ENCODE measurements at regions not wholly inside any gene's neighbourhood (a gene's known extent, or its start where the extent isn't known, plus 50 kb on each side); places are given as distances from the start of the nearest gene placed in this dataset.
"Not testable (repeated sequence)": the region's sequence is repeated elsewhere in the genome, so short reads cannot be mapped to it uniquely, and the experiment has no call there.

GRCh38 chr10:42233461-42234206, 404.7 kb downstream of the ZNF33B start:
- H3K56ac ChIP-seq (ENCODE audit: low read length); H3K36me3 ChIP-seq (ENCODE audit: control insufficient read depth, insufficient read depth, low read length); H2BK5ac ChIP-seq (ENCODE audit: low read length); H3K4me1 ChIP-seq (ENCODE audit: control insufficient read depth, low read depth, low read length); H2AK5ac ChIP-seq (ENCODE audit: low read length); H3K4me2 ChIP-seq (ENCODE audit: low read length); DNase-seq; H3K79me2 ChIP-seq (ENCODE audit: control insufficient read depth, insufficient read depth, low read length); H4K8ac ChIP-seq (ENCODE audit: low read depth, low read length); H2BK15ac ChIP-seq (replicated peaks; ENCODE audit: low read depth); H3K9ac ChIP-seq (ENCODE audit: low read length); H4K5ac ChIP-seq (ENCODE audit: low read length); H2BK120ac ChIP-seq (ENCODE audit: low read depth, low read length); H3K4ac ChIP-seq (ENCODE audit: low read depth, low read length); H3K27ac ChIP-seq (ENCODE audit: low read depth, low read length); H3K18ac ChIP-seq (ENCODE audit: low read length); H3K27me3 ChIP-seq (ENCODE audit: insufficient read depth, low read length, poor library complexity); H3K23ac ChIP-seq (ENCODE audit: low read length); H3K4me3 ChIP-seq (ENCODE audit: low read length); H3K79me1 ChIP-seq (ENCODE audit: low read length): not testable (repeated sequence)
- no CpG with 5 or more reads among the region's 8 CpGs for WGBS (ENCODE audit: extremely low coverage, insufficient coverage, low lambda C conversion rate)

- not testable (repeated sequence) for H2BK120ac ChIP-seq (ENCODE audit: low read depth, low read length); H3K23ac ChIP-seq (ENCODE audit: low read length); H3K4me1 ChIP-seq (ENCODE audit: control insufficient read depth, low read depth, low read length); H4K8ac ChIP-seq (ENCODE audit: low read depth, low read length); H3K56ac ChIP-seq (ENCODE audit: low read length); H3K4me2 ChIP-seq (ENCODE audit: low read length); H3K27me3 ChIP-seq (ENCODE audit: insufficient read depth, low read length, poor library complexity); H2BK15ac ChIP-seq (replicated peaks; ENCODE audit: low read depth); H3K4ac ChIP-seq (ENCODE audit: low read depth, low read length); H3K79me2 ChIP-seq (ENCODE audit: control insufficient read depth, insufficient read depth, low read length); H3K27ac ChIP-seq (ENCODE audit: low read depth, low read length); H3K4me3 ChIP-seq (ENCODE audit: low read length); H4K5ac ChIP-seq (ENCODE audit: low read length); H2BK5ac ChIP-seq (ENCODE audit: low read length); H3K9ac ChIP-seq (ENCODE audit: low read length); H3K79me1 ChIP-seq (ENCODE audit: low read length); H3K36me3 ChIP-seq (ENCODE audit: control insufficient read depth, insufficient read depth, low read length); DNase-seq; H2AK5ac ChIP-seq (ENCODE audit: low read length); H3K18ac ChIP-seq (ENCODE audit: low read length)
- no CpG with 5 or more reads among the region's 1 CpG for WGBS (ENCODE audit: extremely low coverage, insufficient coverage, low lambda C conversion rate)
Measured at GRCh38 chr10:42232955-42233354, 405.4 kb downstream of the ZNF33B start.

GRCh38 chr10:42230812-42231211, 407.6 kb downstream of the ZNF33B start:
- H2BK15ac ChIP-seq (replicated peaks; ENCODE audit: low read depth); H3K79me1 ChIP-seq (ENCODE audit: low read length); H2BK5ac ChIP-seq (ENCODE audit: low read length); H2AK5ac ChIP-seq (ENCODE audit: low read length); H3K4me2 ChIP-seq (ENCODE audit: low read length); H3K4me3 ChIP-seq (ENCODE audit: low read length); H4K8ac ChIP-seq (ENCODE audit: low read depth, low read length); H3K27ac ChIP-seq (ENCODE audit: low read depth, low read length); H4K5ac ChIP-seq (ENCODE audit: low read length); H2BK120ac ChIP-seq (ENCODE audit: low read depth, low read length); H3K56ac ChIP-seq (ENCODE audit: low read length); H3K23ac ChIP-seq (ENCODE audit: low read length); H3K36me3 ChIP-seq (ENCODE audit: control insufficient read depth, insufficient read depth, low read length); H3K79me2 ChIP-seq (ENCODE audit: control insufficient read depth, insufficient read depth, low read length); H3K4ac ChIP-seq (ENCODE audit: low read depth, low read length); H3K9ac ChIP-seq (ENCODE audit: low read length); H3K27me3 ChIP-seq (ENCODE audit: insufficient read depth, low read length, poor library complexity); H3K4me1 ChIP-seq (ENCODE audit: control insufficient read depth, low read depth, low read length); H3K18ac ChIP-seq (ENCODE audit: low read length); DNase-seq: not testable (repeated sequence)
- WGBS (ENCODE audit: extremely low coverage, insufficient coverage, low lambda C conversion rate) = no CpG with 5 or more reads among the region's 4 CpGs

- not testable (repeated sequence) for H2AK5ac ChIP-seq (ENCODE audit: low read length)
Measured at GRCh38 chr10:42230115-42230514, 408.3 kb downstream of the ZNF33B start.

GRCh38 chr10:42227859-42228258, 410.5 kb downstream of the ZNF33B start:
- not testable (repeated sequence) for H2BK120ac ChIP-seq (ENCODE audit: low read depth, low read length); H4K5ac ChIP-seq (ENCODE audit: low read length); H3K27ac ChIP-seq (ENCODE audit: low read depth, low read length); H3K27me3 ChIP-seq (ENCODE audit: insufficient read depth, low read length, poor library complexity); H3K36me3 ChIP-seq (ENCODE audit: control insufficient read depth, insufficient read depth, low read length); H3K4me3 ChIP-seq (ENCODE audit: low read length); H4K8ac ChIP-seq (ENCODE audit: low read depth, low read length); H2BK15ac ChIP-seq (replicated peaks; ENCODE audit: low read depth); H3K4me2 ChIP-seq (ENCODE audit: low read length); H2AK5ac ChIP-seq (ENCODE audit: low read length); H3K23ac ChIP-seq (ENCODE audit: low read length); H2BK5ac ChIP-seq (ENCODE audit: low read length); H3K18ac ChIP-seq (ENCODE audit: low read length); H3K79me1 ChIP-seq (ENCODE audit: low read length); H3K4me1 ChIP-seq (ENCODE audit: control insufficient read depth, low read depth, low read length); DNase-seq; H3K4ac ChIP-seq (ENCODE audit: low read depth, low read length); H3K79me2 ChIP-seq (ENCODE audit: control insufficient read depth, insufficient read depth, low read length); H3K56ac ChIP-seq (ENCODE audit: low read length); H3K9ac ChIP-seq (ENCODE audit: low read length)

More at GRCh38 chr10:42230115-42230514, 408.3 kb downstream of the ZNF33B start:
- H2BK5ac ChIP-seq (ENCODE audit: low read length); H2BK120ac ChIP-seq (ENCODE audit: low read depth, low read length); H3K27me3 ChIP-seq (ENCODE audit: insufficient read depth, low read length, poor library complexity); H3K36me3 ChIP-seq (ENCODE audit: control insufficient read depth, insufficient read depth, low read length); H3K79me1 ChIP-seq (ENCODE audit: low read length); H3K9ac ChIP-seq (ENCODE audit: low read length); H3K4ac ChIP-seq (ENCODE audit: low read depth, low read length); H3K18ac ChIP-seq (ENCODE audit: low read length); H4K5ac ChIP-seq (ENCODE audit: low read length); H4K8ac ChIP-seq (ENCODE audit: low read depth, low read length); H3K27ac ChIP-seq (ENCODE audit: low read depth, low read length); H3K23ac ChIP-seq (ENCODE audit: low read length); H3K4me3 ChIP-seq (ENCODE audit: low read length); H3K79me2 ChIP-seq (ENCODE audit: control insufficient read depth, insufficient read depth, low read length); H2BK15ac ChIP-seq (replicated peaks; ENCODE audit: low read depth); H3K56ac ChIP-seq (ENCODE audit: low read length); H3K4me1 ChIP-seq (ENCODE audit: control insufficient read depth, low read depth, low read length); DNase-seq; H3K4me2 ChIP-seq (ENCODE audit: low read length): not testable (repeated sequence)
- WGBS (ENCODE audit: extremely low coverage, insufficient coverage, low lambda C conversion rate) = no CpG with 5 or more reads among the region's 2 CpGs

- no CpG with 5 or more reads among the region's 3 CpGs for WGBS (ENCODE audit: extremely low coverage, insufficient coverage, low lambda C conversion rate)
- not testable (repeated sequence) for H2BK15ac ChIP-seq (replicated peaks; ENCODE audit: low read depth); DNase-seq
Measured at GRCh38 chr10:42193588-42193987, 444.8 kb downstream of the ZNF33B start.

More at GRCh38 chr10:42193588-42193987, 444.8 kb downstream of the ZNF33B start:
- not testable (repeated sequence) for H2BK120ac ChIP-seq (ENCODE audit: low read depth, low read length); H3K4ac ChIP-seq (ENCODE audit: low read depth, low read length); H3K4me1 ChIP-seq (ENCODE audit: control insufficient read depth, low read depth, low read length); H3K79me1 ChIP-seq (ENCODE audit: low read length); H3K27ac ChIP-seq (ENCODE audit: low read depth, low read length); H3K23ac ChIP-seq (ENCODE audit: low read length); H3K4me2 ChIP-seq (ENCODE audit: low read length); H3K18ac ChIP-seq (ENCODE audit: low read length); H2AK5ac ChIP-seq (ENCODE audit: low read length); H4K5ac ChIP-seq (ENCODE audit: low read length); H2BK5ac ChIP-seq (ENCODE audit: low read length); H3K27me3 ChIP-seq (ENCODE audit: insufficient read depth, low read length, poor library complexity); H3K4me3 ChIP-seq (ENCODE audit: low read length); H4K8ac ChIP-seq (ENCODE audit: low read depth, low read length); H3K79me2 ChIP-seq (ENCODE audit: control insufficient read depth, insufficient read depth, low read length); H3K36me3 ChIP-seq (ENCODE audit: control insufficient read depth, insufficient read depth, low read length); H3K9ac ChIP-seq (ENCODE audit: low read length); H3K56ac ChIP-seq (ENCODE audit: low read length)
